Mesodermal cell (in vitro differentiated cells): ENCODE measurements at regions not wholly inside any gene's neighbourhood (a gene's known extent, or its start where the extent isn't known, plus 50 kb on each side); places are given as distances from the start of the nearest gene placed in this dataset.

Source experiments
- H3K27ac ChIP-seq: 2 replicates; pipeline ENCODE4 v1.7.0; 2013; ENCODE audit warnings: mild to moderate bottlenecking, low read depth, low read length, moderate library complexity; ENCODE audit not compliant: severe bottlenecking
- H3K36me3 ChIP-seq: 2 replicates; pipeline ENCODE4 v1.7.1; 2013; ENCODE audit warnings: mild to moderate bottlenecking, low read length, moderate library complexity; ENCODE audit not compliant: control insufficient read depth, insufficient read depth
- H3K4me1 ChIP-seq: one replicate; pipeline ENCODE4 v1.7.1; 2013; ENCODE audit warnings: mild to moderate bottlenecking, low read length; ENCODE audit not compliant: insufficient read depth, control insufficient read depth, poor library complexity, severe bottlenecking
- H3K4me3 ChIP-seq: 2 replicates; pipeline ENCODE4 v1.7.0; 2013; ENCODE audit warnings: low read length, control low read depth, mild to moderate bottlenecking; ENCODE audit not compliant: insufficient read depth, poor library complexity, severe bottlenecking; ENCODE audit errors: extremely low read depth
- H3K9me3 ChIP-seq: 2 replicates; pipeline ENCODE4 v1.7.1; 2013; ENCODE audit warnings: mild to moderate bottlenecking, low read length, moderate library complexity; ENCODE audit not compliant: control insufficient read depth
- WGBS, 2 experiments: methylation state at CpG; one replicate each; pipeline ENCODE4 v1.1.5; 2013; ENCODE audit warnings: missing lambda C conversion rate in 2 of 2; ENCODE audit not compliant: insufficient coverage in 2 of 2; 5-methylcytosine and 5-hydroxymethylcytosine counted together

- WGBS, 2 experiments = 100% methylated on average over 1 of the region's 3 CpGs; no CpG with 5 or more reads in 1 of the 2 experiments
- no peak overlapping the region for H3K4me3 ChIP-seq
- H3K36me3 ChIP-seq = no peaks in the 10 kb centered on the region
- no peak overlapping the region for H3K27ac ChIP-seq
- no peaks in the 10 kb centered on the region for H3K9me3 ChIP-seq
- H3K4me1 ChIP-seq = no peaks in the 10 kb centered on the region
Measured at GRCh38 chr9:21669701-21670100, 132.7 kb upstream of the MTAP start.

DNA sequence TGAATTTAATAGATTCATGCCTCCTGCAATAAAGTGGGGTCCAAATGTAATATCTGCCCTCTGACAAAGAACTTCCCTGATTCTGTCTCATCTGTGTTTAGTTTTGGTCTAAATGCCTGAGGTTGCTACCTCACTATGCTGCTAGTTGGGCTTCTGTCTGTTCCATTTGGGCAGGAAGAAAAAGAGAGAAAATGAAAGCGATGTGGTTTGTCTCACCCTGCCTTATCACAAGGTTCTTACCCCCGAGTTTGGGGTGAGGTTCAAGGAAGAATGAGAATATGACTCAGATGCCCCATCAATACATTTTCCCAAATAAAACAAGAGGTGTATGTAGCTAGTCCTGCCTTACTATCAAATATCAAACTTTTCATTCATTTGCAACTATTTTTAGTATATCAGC lies 132.1 kb upstream of the MTAP start:
- H3K27ac ChIP-seq = no peak overlapping the region
- no peaks in the 10 kb centered on the region for H3K36me3 ChIP-seq
- H3K9me3 ChIP-seq = no peaks in the 10 kb centered on the region
- WGBS, 2 experiments = no CpG with 5 or more reads among the region's 2 CpGs
- H3K4me1 ChIP-seq = no peaks in the 10 kb centered on the region
- H3K4me3 ChIP-seq = no peak overlapping the region

DNA sequence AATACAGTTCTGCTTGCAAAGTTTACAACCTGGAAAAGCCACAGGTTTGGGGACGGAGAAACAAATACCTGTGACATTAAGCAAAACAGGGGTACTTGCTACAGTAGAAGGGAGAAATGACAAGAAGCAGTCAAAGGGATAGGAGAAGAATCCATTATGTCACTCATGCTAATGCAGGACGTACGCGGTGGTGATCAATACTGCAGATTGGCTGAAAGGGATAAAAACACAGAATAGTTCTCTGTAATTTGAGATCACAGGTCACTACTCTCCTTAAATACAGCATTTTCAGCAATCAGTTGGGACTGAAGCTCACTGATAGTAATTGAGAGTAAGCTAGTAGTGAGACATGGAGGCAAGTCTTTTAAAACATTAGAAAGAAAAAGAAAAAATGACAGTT lies 130.3 kb upstream of the MTAP start:
- no peaks in the 10 kb centered on the region for H3K36me3 ChIP-seq
- no peaks in the 10 kb centered on the region for H3K4me1 ChIP-seq
- 47 to 75% methylated on average over 1 to 3 of the region's 4 CpGs for WGBS, 2 experiments
- H3K4me3 ChIP-seq = no peak overlapping the region
- no peak overlapping the region for H3K27ac ChIP-seq
- H3K9me3 ChIP-seq = no peaks in the 10 kb centered on the region

DNA sequence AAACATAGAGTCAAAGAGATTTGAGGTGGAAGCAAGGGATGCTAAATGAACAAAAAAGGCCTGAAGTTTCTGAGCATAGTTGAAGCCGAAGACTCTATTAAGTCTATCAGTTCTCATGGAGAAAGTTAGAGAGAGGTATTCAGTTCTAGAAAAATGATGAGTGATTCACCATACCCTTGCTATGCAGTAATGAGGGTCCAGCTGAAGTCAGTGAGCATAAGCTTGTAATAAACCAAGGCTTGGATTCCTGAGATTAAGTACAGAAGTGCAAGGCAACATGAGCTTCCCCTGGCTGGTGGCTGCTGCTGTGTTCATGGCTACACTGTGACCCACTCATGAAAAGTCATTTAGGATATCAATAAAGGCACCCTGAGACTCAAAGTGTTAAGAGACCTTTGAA lies 129.7 kb upstream of the MTAP start:
- Histone ChIP-seq H3K9me3 (no peaks in the 10 kb centered on the region), H3K36me3 (no peaks in the 10 kb centered on the region), H3K4me3 (no peak overlapping the region), H3K4me1 (no peaks in the 10 kb centered on the region), H3K27ac (no peak overlapping the region)
- 86 to 100% methylated on average over 1 of the region's 1 CpG for WGBS, 2 experiments

GRCh38 chr9:21674894-21675293 lies 127.5 kb upstream of the MTAP start:
- H3K9me3 ChIP-seq = no peaks in the 10 kb centered on the region
- H3K4me1 ChIP-seq = no peaks in the 10 kb centered on the region
- H3K27ac ChIP-seq = no peak overlapping the region
- 80% methylated on average over 1 of the region's 1 CpG; no CpG with 5 or more reads in 1 of the 2 experiments for WGBS, 2 experiments
- no peak overlapping the region for H3K4me3 ChIP-seq
- no peaks in the 10 kb centered on the region for H3K36me3 ChIP-seq

GRCh38 chr9:21677387-21677786 lies 125.0 kb upstream of the MTAP start:
- no peak overlapping the region for H3K27ac ChIP-seq
- no CpG with 5 or more reads among the region's 1 CpG for WGBS, 2 experiments
- peaks cover 4% of the 10 kb centered on the region for H3K4me1 ChIP-seq

GRCh38 chr9:21677834-21678233 lies 124.6 kb upstream of the MTAP start:
- Histone ChIP-seq H3K9me3 (no peaks in the 10 kb centered on the region), H3K36me3 (no peaks in the 10 kb centered on the region), H3K4me3 (no peak overlapping the region), H3K27ac (no peak overlapping the region), H3K4me1 (peaks cover 4% of the 10 kb centered on the region)
- no CpG with 5 or more reads among the region's 3 CpGs for WGBS, 2 experiments

More at GRCh38 chr9:21677387-21677786, 125.0 kb upstream of the MTAP start:
- H3K36me3 ChIP-seq = no peaks in the 10 kb centered on the region
- H3K4me3 ChIP-seq = no peak overlapping the region
- no peaks in the 10 kb centered on the region for H3K9me3 ChIP-seq

GRCh38 chr9:21679432-21679831 lies 123.0 kb upstream of the MTAP start:
- no peak overlapping the region for H3K27ac ChIP-seq
- no peaks in the 10 kb centered on the region for H3K9me3 ChIP-seq
- peaks cover 5% of the 10 kb centered on the region for H3K4me1 ChIP-seq
- no peak overlapping the region for H3K4me3 ChIP-seq
- no CpG with 5 or more reads among the region's 1 CpG for WGBS, 2 experiments
- no peaks in the 10 kb centered on the region for H3K36me3 ChIP-seq

DNA sequence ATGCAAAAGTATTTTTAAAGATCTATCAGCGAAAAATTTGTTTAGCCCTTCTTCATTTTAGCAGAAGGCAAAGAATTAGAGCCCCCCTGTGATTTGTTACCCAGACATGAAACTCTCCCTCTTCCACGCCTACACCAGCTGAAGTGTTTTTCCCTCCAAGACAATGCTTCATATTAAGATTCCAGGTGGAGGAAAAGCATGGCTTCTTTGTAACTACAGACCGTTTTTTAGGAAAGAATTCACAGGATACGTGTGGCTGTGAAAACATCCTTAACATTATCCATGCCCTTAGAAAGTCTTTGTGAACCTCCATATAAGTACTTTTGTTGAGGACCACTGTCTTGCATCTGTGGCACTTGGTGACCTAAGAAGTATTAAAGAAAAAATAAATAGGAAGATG lies 121.8 kb upstream of the MTAP start:
- WGBS, 2 experiments = 89 to 90% methylated on average over 1 to 2 of the region's 4 CpGs
- peaks cover 16% of the 10 kb centered on the region for H3K4me1 ChIP-seq
- H3K9me3 ChIP-seq = no peaks in the 10 kb centered on the region
- no peaks in the 10 kb centered on the region for H3K36me3 ChIP-seq
- no peak overlapping the region for H3K27ac ChIP-seq
- H3K4me3 ChIP-seq = no peak overlapping the region

DNA sequence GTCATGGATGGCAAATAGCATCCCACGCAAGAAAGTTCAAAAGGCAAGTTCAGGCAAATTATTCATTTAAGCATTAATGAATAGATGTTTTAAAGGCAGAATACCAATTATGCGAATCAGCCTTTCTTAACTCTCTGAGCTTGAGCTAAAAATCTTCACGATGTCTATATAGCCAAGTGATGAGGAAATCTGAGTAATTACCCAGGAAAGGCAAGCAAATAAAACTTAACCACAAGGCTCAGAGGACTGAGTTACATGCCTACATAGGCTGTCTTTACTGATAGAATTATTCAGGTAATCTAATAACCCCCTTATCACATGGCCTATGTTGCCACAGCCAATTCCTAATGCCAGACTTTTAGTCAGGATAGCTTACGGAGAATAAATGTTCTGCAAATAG lies 120.8 kb upstream of the MTAP start:
- Histone ChIP-seq H3K9me3 (no peaks in the 10 kb centered on the region), H3K27ac (no peak overlapping the region), H3K4me1 (peaks cover 17% of the 10 kb centered on the region), H3K36me3 (no peaks in the 10 kb centered on the region), H3K4me3 (no peak overlapping the region)
- 100% methylated on average over 1 to 2 of the region's 4 CpGs for WGBS, 2 experiments

DNA sequence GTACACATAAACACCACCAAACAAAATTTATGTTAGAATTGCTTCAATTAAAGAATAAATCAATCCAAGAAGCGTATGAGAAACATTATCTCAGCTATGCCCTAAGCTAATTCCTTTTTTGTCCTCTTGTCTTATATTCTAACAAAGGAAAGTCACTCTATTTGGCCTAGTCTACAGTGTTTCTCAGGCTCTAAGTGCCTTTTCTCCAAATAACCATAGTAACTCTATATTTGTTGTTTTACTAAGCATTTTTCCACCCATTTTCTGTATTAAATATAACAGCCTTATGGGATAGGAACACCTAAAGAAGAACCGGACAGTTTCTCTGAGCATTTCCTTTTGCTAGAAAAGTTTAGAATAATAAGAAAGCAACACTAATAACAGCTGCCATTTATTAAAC lies 120.1 kb upstream of the MTAP start:
- peaks cover 17% of the 10 kb centered on the region for H3K4me1 ChIP-seq
- 100% methylated on average over 1 of the region's 2 CpGs; no CpG with 5 or more reads in 1 of the 2 experiments for WGBS, 2 experiments

More for the DNA sequence above, 120.1 kb upstream of the MTAP start:
- Histone ChIP-seq H3K9me3 (no peaks in the 10 kb centered on the region), H3K36me3 (no peaks in the 10 kb centered on the region), H3K27ac (no peak overlapping the region), H3K4me3 (no peak overlapping the region)
